GM19351 (cell line): ENCODE measurements at regions not wholly inside any gene's neighbourhood (a gene's known extent, or its start where the extent isn't known, plus 50 kb on each side); places are given as distances from the start of the nearest gene placed in this dataset.

ENCODE experiments used
- ATAC-seq: cut with Tn5 transposase; IDR thresholded peaks from one replicate; pipeline ENCODE4 v1.9.1; 2021; ENCODE audit warnings: mild to moderate bottlenecking, moderate library complexity; ENCODE audit not compliant: unreplicated experiment

DNA sequence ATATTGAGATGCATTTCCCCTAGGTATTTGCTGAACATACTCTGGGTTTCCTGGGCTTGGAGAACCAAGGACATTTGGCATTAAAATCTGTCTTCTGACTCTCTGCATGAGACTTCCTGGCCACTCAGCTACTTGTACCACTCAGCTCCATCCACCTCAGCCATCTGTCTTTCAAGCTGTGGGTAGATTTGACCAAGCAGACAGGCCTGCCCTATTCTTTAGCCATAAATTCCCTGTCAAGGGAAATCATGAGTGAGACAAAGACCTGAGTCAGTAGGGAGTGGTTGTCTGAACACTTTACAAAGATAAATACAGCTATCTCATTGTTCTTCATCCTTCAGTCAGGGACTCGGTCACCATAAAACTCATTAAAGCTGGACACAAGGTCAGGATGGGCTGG lies 399.1 kb downstream of the GPAM start:
- ATAC-seq = no peak

- no peak for ATAC-seq
Measured at GRCh38 chr10:111784946-111785465, 398.6 kb downstream of the GPAM start.

- ATAC-seq = no peak
Measured at GRCh38 chr10:111785921-111786320, 397.6 kb downstream of the GPAM start.

- ATAC-seq = no peak
Measured at GRCh38 chr10:111789821-111790220, 393.7 kb downstream of the GPAM start.

DNA sequence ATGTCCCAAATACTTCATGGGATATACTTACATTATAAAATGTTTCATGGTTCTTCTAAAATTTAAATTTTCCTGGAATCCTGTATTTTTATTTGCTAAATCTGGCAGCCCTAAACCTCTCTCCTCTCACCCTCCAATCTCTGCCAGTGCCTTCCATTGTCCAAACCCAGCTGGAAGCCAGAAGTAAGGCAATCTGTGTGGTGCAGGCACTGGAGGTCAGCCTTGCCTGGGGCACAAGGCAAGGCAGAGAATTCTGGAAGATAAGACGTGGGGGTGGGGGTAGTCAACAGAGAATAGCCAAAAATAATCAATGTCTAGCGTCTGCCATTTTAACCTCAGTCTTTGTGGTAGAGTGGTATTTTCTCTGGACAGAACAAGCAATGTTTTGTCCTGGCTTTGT lies 381.7 kb downstream of the GPAM start:
- ATAC-seq = no peak

GRCh38 chr10:111804781-111805180 lies 378.8 kb downstream of the GPAM start:
- no peak for ATAC-seq

DNA sequence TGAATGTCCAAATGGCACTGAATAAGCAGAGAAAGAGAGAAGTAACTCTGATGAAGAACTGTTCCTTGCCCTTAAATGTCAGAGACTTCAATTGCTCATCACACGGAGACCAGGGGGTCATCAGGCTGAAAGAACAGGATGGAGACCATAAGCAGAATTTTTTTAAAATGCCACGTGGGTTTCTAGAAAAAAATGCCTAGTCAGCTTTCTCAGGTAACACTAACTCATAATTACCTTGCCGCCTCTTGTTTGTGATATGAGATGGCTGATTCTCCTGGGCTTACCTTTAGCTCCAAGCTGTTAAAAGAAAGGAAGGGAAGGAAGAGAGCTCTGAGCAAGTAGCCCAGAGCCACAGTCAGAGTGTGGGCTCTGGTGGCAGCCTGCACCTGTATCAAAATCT lies 372.0 kb downstream of the GPAM start:
- ATAC-seq = no peak

- no peak for ATAC-seq
Measured at GRCh38 chr10:111820471-111820870, 363.1 kb downstream of the GPAM start.

GRCh38 chr10:111821871-111822270 lies 361.7 kb downstream of the GPAM start:
- ATAC-seq = no peak

DNA sequence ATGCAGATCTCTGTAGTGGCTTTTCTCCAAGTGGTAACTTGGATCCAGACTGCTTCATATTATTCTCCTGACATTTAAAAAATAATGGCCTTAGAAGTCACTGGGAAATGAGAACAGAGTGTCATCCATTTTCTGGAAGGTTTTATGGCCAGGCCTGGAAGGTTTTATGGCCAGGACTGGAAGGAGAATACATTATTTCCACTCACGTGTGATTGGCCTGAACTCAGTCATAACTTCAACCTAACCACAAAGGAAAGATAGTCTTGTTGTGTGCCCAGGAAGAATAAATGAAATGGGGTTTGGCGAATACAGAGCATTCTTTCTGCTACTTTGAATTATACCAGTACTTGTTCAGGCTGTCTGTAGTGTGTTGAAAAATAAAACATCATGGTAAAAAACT lies 360.9 kb downstream of the GPAM start:
- no peak for ATAC-seq

DNA sequence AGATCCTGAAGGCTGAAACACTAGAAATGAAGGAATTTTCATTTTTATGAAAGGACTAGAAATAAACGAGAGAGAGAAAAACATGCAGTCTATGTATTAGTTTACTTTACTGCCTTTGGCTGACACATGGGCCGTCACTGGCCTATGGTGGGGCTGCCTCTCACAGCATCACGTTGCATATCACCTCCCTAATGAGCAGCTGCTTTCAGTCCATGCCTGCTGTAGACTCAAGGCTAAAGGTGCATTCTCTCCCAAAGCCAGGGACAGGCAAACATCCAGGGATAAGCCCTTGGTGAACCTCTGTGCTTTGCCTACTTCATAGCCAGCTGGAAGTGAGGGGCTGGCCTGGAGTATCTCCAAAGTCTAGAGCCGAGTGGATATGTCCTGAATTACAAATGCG lies 359.4 kb downstream of the GPAM start:
- no peak for ATAC-seq

GRCh38 chr10:111830359-111830758 lies 353.2 kb downstream of the GPAM start:
- ATAC-seq = no peak

GRCh38 chr10:111831058-111831457 lies 352.5 kb downstream of the GPAM start:
- ATAC-seq = no peak

DNA sequence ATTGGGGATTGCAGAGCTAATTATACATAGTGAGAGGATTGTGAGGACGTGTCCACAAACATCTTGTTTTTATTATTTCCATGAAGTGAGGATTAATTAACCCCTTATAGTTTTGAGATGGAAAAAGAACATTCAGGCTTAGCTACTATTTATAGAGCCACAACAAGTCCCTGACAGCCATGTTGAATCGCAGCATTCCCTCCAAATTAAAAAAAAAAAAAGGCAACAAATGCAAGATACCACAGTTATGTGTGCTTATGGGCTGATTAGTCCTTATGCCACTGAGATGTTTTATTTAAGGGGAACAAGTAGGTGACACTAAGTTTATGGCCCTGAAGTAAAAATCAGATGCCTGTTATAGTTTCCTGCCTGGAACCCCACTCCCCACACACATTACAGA lies 350.3 kb downstream of the GPAM start:
- ATAC-seq = no peak

GRCh38 chr10:111835574-111835973 lies 348.0 kb downstream of the GPAM start:
- no peak for ATAC-seq

DNA sequence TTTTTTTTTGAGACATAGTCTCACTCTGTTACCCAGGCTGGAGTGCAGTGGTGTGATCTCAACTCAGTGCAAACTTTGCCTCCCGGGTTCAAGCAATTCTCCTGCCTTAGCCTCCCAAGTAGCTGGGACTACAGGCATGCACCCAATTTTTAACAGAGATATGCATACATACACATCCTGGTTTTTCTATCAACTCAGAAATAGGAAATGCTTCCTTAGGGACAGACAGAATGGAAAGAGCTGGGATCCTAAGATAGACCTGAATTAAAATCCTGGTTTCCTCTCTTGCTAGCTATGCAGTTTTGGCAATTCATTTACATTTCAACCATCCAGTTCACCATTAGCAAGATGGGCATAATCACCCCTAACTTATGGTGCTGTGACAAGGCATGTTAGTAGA lies 347.5 kb downstream of the GPAM start:
- no peak for ATAC-seq

DNA sequence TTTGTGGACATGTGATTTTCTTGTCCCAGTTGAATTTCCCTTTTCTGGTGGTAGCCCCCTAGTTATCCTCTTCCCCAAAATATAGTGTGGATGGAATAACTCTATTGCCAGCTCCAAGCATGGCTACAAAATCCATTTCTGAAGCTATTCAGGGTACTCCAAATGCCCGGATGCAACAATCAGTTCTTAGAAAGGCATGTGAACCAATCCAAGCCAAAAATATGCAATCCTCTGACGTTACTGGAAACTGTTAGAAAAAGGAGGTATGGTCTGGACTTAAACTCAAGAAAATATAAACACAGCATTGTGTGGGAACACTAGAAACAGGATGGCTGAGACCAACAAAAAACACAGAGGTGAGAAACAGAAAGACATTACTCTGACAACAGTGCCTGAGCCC lies 347.0 kb downstream of the GPAM start:
- ATAC-seq = no peak

DNA sequence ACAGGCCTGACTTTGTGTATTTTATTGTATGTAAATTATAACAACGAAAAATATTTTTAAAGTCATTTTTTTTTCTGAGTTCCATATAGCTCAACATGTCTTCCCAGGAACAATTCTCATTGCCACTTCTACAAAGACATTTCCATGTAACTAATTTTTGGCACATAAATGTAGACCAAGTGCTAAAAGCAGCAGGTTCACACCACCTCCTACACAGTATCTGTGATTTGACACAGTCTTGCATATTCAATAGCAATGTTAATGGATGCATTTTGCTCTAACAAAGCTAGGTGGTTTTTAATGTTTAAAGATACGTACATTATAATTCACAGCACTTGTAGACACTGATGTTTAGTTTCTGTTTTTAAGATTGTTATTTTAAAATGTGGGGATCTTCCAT lies 346.5 kb downstream of the GPAM start:
- no peak for ATAC-seq

DNA sequence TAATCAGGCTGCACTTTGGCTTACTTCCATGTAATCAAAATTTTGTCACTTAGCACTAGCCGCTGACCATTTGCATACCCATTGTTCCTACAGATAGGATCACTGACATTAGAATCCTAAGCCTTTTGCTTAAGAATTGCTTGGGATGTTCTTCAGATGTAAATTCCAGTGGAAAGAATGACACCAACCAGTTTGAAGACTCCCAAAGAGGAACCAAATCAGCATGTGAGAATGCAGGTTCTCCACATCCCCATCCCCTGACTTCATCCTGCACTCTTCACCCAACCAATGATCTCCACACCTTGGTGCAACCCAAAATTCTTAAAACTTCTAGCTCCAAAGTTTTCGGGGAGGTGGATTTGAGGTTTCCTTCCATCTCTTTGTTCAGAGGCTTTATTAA lies 345.6 kb downstream of the GPAM start:
- ATAC-seq = no peak

GRCh38 chr10:111840546-111840945 lies 343.0 kb downstream of the GPAM start:
- no peak for ATAC-seq

- ATAC-seq = no peak
Measured at GRCh38 chr10:111852801-111853200, 330.8 kb downstream of the GPAM start.

DNA sequence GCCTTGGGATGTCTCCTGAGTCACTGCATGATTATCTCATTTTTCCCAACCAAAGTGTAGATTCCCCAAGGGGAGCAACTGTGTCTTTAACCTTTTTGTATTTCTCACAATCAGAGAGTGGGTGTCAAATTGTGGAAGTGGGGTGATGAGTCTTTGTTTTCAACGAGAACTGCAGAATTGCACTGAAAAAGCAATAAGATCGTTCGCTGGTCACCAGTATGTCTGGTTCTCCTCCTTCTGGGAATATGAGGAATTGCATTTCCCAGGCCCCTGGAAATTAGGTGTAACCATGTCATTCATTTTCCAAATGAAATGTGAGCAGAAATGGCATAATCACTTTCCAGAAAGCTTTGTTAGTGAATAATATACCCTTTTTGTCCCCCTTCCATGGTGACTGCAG lies 326.9 kb downstream of the GPAM start:
- no peak for ATAC-seq

DNA sequence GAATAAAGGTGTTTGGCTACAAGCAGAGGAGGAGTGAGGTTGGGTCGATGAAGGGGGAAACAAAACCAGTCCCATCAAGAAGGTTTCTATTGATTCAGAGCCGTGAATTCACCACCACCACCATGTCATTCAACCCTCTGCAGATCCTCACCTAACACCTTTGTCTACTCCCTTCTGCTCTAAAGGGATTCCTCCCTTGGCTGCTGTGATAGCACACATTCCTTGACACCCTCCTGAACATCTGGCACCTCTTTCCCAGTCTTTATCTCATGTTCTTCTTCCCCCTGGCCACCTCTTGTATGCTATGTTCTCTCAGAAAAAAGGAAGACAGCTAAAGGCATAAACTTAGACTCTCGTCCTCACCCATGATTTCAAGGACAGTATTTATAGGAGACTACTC lies 318.0 kb downstream of the GPAM start:
- ATAC-seq = no peak

- ATAC-seq = no peak
Measured at GRCh38 chr10:111871458-111871857, 312.1 kb downstream of the GPAM start.
